ENCODE measurements at regions not wholly inside any gene's neighbourhood (a gene's known extent, or its start where the extent isn't known, plus 50 kb on each side); places are given as distances from the start of the nearest gene placed in this dataset.

DNA sequence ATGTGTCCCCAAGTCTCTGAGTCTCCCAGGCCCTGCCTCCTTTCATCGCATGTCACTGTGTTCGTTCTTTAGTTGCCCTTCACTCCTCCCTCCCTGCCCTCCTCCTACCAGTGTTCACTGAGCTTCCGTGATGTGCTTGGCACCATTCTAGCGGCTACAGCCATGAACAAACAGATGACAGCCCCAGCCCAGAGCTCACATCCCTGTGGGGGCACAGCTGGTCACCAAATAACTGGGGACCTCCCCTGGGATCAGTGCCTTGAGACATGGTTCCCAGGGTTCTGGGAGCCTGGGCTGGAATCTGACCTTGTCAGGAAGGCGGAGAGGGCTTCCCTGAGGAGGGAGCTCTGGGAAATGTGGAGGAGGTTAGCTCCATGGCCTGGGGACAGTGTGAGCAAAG lies 320.7 kb downstream of the PTPRU start:
- Histone ChIP-seq H3K9ac (ENCODE audit: low read length) (no peak overlapping the region), H3K79me2 (ENCODE audit: insufficient read depth, low read length) (no peaks in the 10 kb centered on the region), H3K27me3 (ENCODE audit: insufficient read depth, low read length) (no peaks in the 10 kb centered on the region), H2AFZ (ENCODE audit: low read depth, low read length, poor library complexity, severe bottlenecking) (no peak overlapping the region), H3K36me3 (ENCODE audit: control insufficient read depth in 1 of 2, insufficient read depth in 2 of 2, low read length in 2 of 2) (no peaks in the 10 kb centered on the region), H3K9me2 (ENCODE audit: insufficient read depth) (no peaks in the 10 kb centered on the region), H3K4me1 (ENCODE audit: control insufficient read depth in 1 of 2, insufficient read depth in 2 of 2, low read length in 2 of 2) (no peaks in the 10 kb centered on the region), H3K9me3 (ENCODE audit: control insufficient read depth in 1 of 2, insufficient read depth in 1 of 2, low read depth in 1 of 2, low read length in 2 of 2) (no peaks in the 10 kb centered on the region), H3K4me2 (ENCODE audit: low read length) (no peak overlapping the region), H4K20me1 (ENCODE audit: insufficient read depth) (no peaks in the 10 kb centered on the region), H3K4me3 (replicated peaks in 1 of 2; ENCODE audit: low read depth in 1 of 2, low read length in 2 of 2) (no peak overlapping the region), H3K27ac (ENCODE audit: low read depth, low read length) (no peak overlapping the region)
- no peak for TF ChIP-seq POLR2A (IDR thresholded peaks at IDR 0.05; ENCODE audit: borderline replicate concordance, extremely low read depth, insufficient read depth, insufficient read length)
- TF ChIP-seq ZFX (IDR thresholded peaks at IDR 0.05), result no peak
- TF ChIP-seq EZH2 (IDR thresholded peaks at IDR 0.05), result no peak
- TF ChIP-seq SRF (IDR thresholded peaks at IDR 0.05; ENCODE audit: low read depth), result no peak
- TF ChIP-seq, protein P1, sequence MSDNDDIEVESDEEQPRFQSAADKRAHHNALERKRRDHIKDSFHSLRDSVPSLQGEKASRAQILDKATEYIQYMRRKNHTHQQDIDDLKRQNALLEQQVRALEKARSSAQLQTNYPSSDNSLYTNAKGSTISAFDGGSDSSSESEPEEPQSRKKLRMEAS (IDR thresholded peaks at IDR 0.05), result no peak
- no peak for TF ChIP-seq CBX3 (IDR thresholded peaks at IDR 0.05; ENCODE audit: low read depth)
- RAD21 ChIA-PET (ENCODE audit: low non-redundant PET in 1 of 2, low total read pairs in 2 of 2, uncharacterized antibody in 2 of 2, unreplicated experiment in 2 of 2), result no interaction called here
- no TSS peak for BruUV-seq (replicated peaks)
- intact Hi-C loops (cut with micrococcal nuclease), result no loop called here
- DNase-seq (ENCODE audit: low read depth, low spot score) (no peak), ATAC-seq (no peak)
- POLR2A ChIA-PET, result no interaction called here
- CTCF ChIA-PET, result no interaction called here

DNA sequence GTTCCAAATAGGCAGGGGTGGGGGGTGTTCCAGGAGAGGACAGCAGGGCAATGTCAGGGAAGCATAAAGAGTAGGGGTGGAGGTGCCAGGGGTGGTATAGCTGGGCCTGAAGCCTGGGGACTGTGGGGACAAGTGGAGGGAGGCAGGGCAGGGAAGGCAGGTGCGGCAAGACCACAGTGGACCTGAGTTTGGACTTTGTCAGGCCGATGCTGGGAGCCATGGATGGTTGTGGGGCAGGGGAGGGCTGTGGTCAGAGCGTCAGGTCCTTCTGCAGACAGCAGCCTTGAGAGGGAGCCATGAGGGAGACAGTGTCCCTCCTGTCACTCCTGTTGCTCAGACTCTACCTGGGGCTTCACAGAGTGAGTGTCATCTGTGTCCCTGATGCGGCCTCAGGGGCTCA lies 320.3 kb downstream of the PTPRU start:
- Histone ChIP-seq H3K27me3 (ENCODE audit: insufficient read depth, low read length) (no peaks in the 10 kb centered on the region), H3K9me2 (ENCODE audit: insufficient read depth) (no peaks in the 10 kb centered on the region), H3K36me3 (ENCODE audit: control insufficient read depth in 1 of 2, insufficient read depth in 2 of 2, low read length in 2 of 2) (no peaks in the 10 kb centered on the region), H3K4me1 (ENCODE audit: control insufficient read depth in 1 of 2, insufficient read depth in 2 of 2, low read length in 2 of 2) (no peaks in the 10 kb centered on the region), H2AFZ (ENCODE audit: low read depth, low read length, poor library complexity, severe bottlenecking) (no peak overlapping the region), H3K9ac (ENCODE audit: low read length) (no peak overlapping the region), H3K4me2 (ENCODE audit: low read length) (no peak overlapping the region), H3K4me3 (replicated peaks in 1 of 2; ENCODE audit: low read depth in 1 of 2, low read length in 2 of 2) (no peak overlapping the region), H3K79me2 (ENCODE audit: insufficient read depth, low read length) (no peaks in the 10 kb centered on the region), H3K9me3 (ENCODE audit: control insufficient read depth in 1 of 2, insufficient read depth in 1 of 2, low read depth in 1 of 2, low read length in 2 of 2) (no peaks in the 10 kb centered on the region), H4K20me1 (ENCODE audit: insufficient read depth) (no peaks in the 10 kb centered on the region), H3K27ac (ENCODE audit: low read depth, low read length) (no peak overlapping the region)
- POLR2A ChIA-PET, result no interaction called here
- TF ChIP-seq, protein P2, sequence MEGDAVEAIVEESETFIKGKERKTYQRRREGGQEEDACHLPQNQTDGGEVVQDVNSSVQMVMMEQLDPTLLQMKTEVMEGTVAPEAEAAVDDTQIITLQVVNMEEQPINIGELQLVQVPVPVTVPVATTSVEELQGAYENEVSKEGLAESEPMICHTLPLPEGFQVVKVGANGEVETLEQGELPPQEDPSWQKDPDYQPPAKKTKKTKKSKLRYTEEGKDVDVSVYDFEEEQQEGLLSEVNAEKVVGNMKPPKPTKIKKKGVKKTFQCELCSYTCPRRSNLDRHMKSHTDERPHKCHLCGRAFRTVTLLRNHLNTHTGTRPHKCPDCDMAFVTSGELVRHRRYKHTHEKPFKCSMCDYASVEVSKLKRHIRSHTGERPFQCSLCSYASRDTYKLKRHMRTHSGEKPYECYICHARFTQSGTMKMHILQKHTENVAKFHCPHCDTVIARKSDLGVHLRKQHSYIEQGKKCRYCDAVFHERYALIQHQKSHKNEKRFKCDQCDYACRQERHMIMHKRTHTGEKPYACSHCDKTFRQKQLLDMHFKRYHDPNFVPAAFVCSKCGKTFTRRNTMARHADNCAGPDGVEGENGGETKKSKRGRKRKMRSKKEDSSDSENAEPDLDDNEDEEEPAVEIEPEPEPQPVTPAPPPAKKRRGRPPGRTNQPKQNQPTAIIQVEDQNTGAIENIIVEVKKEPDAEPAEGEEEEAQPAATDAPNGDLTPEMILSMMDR (IDR thresholded peaks at IDR 0.05 in 2 of 3, conservative IDR thresholded peaks at IDR 0.05 in 1 of 3; ENCODE audit: borderline replicate concordance in 1 of 3, insufficient read depth in 1 of 3, low read depth in 2 of 3, low read length in 2 of 3), result no peak
- TF ChIP-seq EGR1 (IDR thresholded peaks at IDR 0.05; ENCODE audit: low read depth) (no peak), FOSL1 (IDR thresholded peaks at IDR 0.05; ENCODE audit: low read depth) (no peak), YY1 (IDR thresholded peaks at IDR 0.05; ENCODE audit: extremely low read depth, insufficient replicate concordance, low read depth, low read length) (no peak), SIN3A (IDR thresholded peaks at IDR 0.05; ENCODE audit: low read depth) (no peak), TCF7L2 (IDR thresholded peaks at IDR 0.05; ENCODE audit: borderline replicate concordance, extremely low read depth, insufficient read depth, insufficient read length) (no peak), RAD21 (IDR thresholded peaks at IDR 0.05; ENCODE audit: low read depth) (no peak), JUND (IDR thresholded peaks at IDR 0.05) (no peak), CEBPB (IDR thresholded peaks at IDR 0.05; ENCODE audit: low read depth) (no peak), ZNF274 (IDR thresholded peaks at IDR 0.05; ENCODE audit: low read depth, low read length) (no peak), SRF (IDR thresholded peaks at IDR 0.05; ENCODE audit: low read depth) (no peak), ELF1 (IDR thresholded peaks at IDR 0.05; ENCODE audit: borderline replicate concordance, low read depth) (no peak)
- TF ChIP-seq, protein P3, sequence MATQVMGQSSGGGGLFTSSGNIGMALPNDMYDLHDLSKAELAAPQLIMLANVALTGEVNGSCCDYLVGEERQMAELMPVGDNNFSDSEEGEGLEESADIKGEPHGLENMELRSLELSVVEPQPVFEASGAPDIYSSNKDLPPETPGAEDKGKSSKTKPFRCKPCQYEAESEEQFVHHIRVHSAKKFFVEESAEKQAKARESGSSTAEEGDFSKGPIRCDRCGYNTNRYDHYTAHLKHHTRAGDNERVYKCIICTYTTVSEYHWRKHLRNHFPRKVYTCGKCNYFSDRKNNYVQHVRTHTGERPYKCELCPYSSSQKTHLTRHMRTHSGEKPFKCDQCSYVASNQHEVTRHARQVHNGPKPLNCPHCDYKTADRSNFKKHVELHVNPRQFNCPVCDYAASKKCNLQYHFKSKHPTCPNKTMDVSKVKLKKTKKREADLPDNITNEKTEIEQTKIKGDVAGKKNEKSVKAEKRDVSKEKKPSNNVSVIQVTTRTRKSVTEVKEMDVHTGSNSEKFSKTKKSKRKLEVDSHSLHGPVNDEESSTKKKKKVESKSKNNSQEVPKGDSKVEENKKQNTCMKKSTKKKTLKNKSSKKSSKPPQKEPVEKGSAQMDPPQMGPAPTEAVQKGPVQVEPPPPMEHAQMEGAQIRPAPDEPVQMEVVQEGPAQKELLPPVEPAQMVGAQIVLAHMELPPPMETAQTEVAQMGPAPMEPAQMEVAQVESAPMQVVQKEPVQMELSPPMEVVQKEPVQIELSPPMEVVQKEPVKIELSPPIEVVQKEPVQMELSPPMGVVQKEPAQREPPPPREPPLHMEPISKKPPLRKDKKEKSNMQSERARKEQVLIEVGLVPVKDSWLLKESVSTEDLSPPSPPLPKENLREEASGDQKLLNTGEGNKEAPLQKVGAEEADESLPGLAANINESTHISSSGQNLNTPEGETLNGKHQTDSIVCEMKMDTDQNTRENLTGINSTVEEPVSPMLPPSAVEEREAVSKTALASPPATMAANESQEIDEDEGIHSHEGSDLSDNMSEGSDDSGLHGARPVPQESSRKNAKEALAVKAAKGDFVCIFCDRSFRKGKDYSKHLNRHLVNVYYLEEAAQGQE (IDR thresholded peaks at IDR 0.05; ENCODE audit: low read depth), result no peak
- TF ChIP-seq, protein P1 (IDR thresholded peaks at IDR 0.05), result no peak
- no TSS peak for BruUV-seq (replicated peaks)
- DNase-seq (ENCODE audit: low read depth, low spot score) (no peak), ATAC-seq (no peak)
- CTCF ChIA-PET, result no interaction called here
- RAD21 ChIA-PET (ENCODE audit: low non-redundant PET in 1 of 2, low total read pairs in 2 of 2, uncharacterized antibody in 2 of 2, unreplicated experiment in 2 of 2), result no interaction called here
- intact Hi-C loops (cut with micrococcal nuclease), result no loop called here

Measured in HCT116 (cell line).